Peyer's patch (tissue), 4 donors: ENCODE measurements at regions not wholly inside any gene's neighbourhood (a gene's known extent, or its start where the extent isn't known, plus 50 kb on each side); places are given as distances from the start of the nearest gene placed in this dataset.

Experiments used
- DNase-seq, 3 donors: peaks; one replicate each; pipeline ENCODE4 v3.0.0-alpha.2; 2017 to 2019
- H3K27ac ChIP-seq, 4 donors: fragments of 200-600 bp; sonication (generic); one replicate each; pipeline ENCODE4 v1.5.1; 2016 to 2019
- H3K27me3 ChIP-seq, 2 donors: fragments of 200-600 bp; sonication (generic); one replicate each; pipeline ENCODE4 v1.5.1; 2019
- H3K36me3 ChIP-seq, 3 donors: fragments of 200-600 bp; sonication (generic); one replicate each; pipeline ENCODE4 v1.5.1; 2016 to 2019
- H3K4me1 ChIP-seq, 4 donors: fragments of 200-600 bp; sonication (generic); one replicate each; pipeline ENCODE4 v1.5.1; 2016 to 2019
- H3K4me3 ChIP-seq, 4 donors: fragments of 200-600 bp; sonication (generic); 1 replicate in 3 of 4; 2 replicates in 1 of 4; pipeline ENCODE4 v1.5.1; 2016 to 2019; ENCODE audit warnings: mild to moderate bottlenecking in 1 of 4
- H3K9me3 ChIP-seq, 4 donors: fragments of 200-600 bp; sonication (generic); one replicate each; pipeline ENCODE4 v1.5.1; 2016 to 2019; ENCODE audit warnings: mild to moderate bottlenecking in 1 of 4
- CTCF ChIP-seq, 6 experiments: fragments of 450-650 bp in 4 of 6; fragments of 200-600 bp in 2 of 6; sonication (generic) in 1 of 6; IDR thresholded peaks; one replicate each; pipeline ENCODE4 v1.5.1; 2017 to 2019; ENCODE audit warnings: antibody characterized with exemption in 6 of 6, mild to moderate bottlenecking in 3 of 6, moderate library complexity in 1 of 6
- POLR2A ChIP-seq, 2 donors: fragments of 450-650 bp; IDR thresholded peaks; one replicate each; pipeline ENCODE4 v1.5.1; 2017; ENCODE audit warnings: antibody characterized with exemption in 2 of 2, mild to moderate bottlenecking in 2 of 2, moderate library complexity in 2 of 2

- no peak for DNase-seq
- H3K27me3 ChIP-seq = no peaks in the 10 kb centered on the region
- H3K4me3 ChIP-seq = no peak overlapping the region
- TF ChIP-seq CTCF (IDR thresholded peaks at IDR 0.05) (no peak), POLR2A (IDR thresholded peaks at IDR 0.05) (no peak)
- no peaks in the 10 kb centered on the region for H3K36me3 ChIP-seq
- H3K4me1 ChIP-seq = no peaks in the 10 kb centered on the region
- H3K9me3 ChIP-seq = no peaks in the 10 kb centered on the region
- H3K27ac ChIP-seq = peak overlapping the region in 2 of 4 donors; percentile 17 to 25
Measured at GRCh38 chr11:45393826-45394225, 107.7 kb upstream of the SYT13 start.

- no peak overlapping the region for H3K4me3 ChIP-seq
- no peaks in the 10 kb centered on the region for H3K4me1 ChIP-seq
- no peaks in the 10 kb centered on the region for H3K36me3 ChIP-seq
- TF ChIP-seq CTCF (IDR thresholded peaks at IDR 0.05) = no peak
- TF ChIP-seq POLR2A (IDR thresholded peaks at IDR 0.05) = no peak
- no peak overlapping the region for H3K27ac ChIP-seq
- DNase-seq = no peak
- no peaks in the 10 kb centered on the region for H3K27me3 ChIP-seq
- no peaks in the 10 kb centered on the region for H3K9me3 ChIP-seq
Measured at GRCh38 chr11:45393334-45393733, 107.2 kb upstream of the SYT13 start.

GRCh38 chr11:45392591-45393091 lies 106.5 kb upstream of the SYT13 start:
- no peaks in the 10 kb centered on the region for H3K4me1 ChIP-seq
- H3K9me3 ChIP-seq = no peaks in the 10 kb centered on the region
- TF ChIP-seq CTCF (IDR thresholded peaks at IDR 0.05) (no peak), POLR2A (IDR thresholded peaks at IDR 0.05) (no peak)
- DNase-seq = no peak
- H3K27ac ChIP-seq = peak overlapping the region in 1 of 4 donors; percentile 39
- H3K4me3 ChIP-seq = no peak overlapping the region
- H3K27me3 ChIP-seq = no peaks in the 10 kb centered on the region
- no peaks in the 10 kb centered on the region for H3K36me3 ChIP-seq

- no peak for DNase-seq
- no peaks in the 10 kb centered on the region for H3K4me1 ChIP-seq
- H3K36me3 ChIP-seq = no peaks in the 10 kb centered on the region
- no peak overlapping the region for H3K4me3 ChIP-seq
- peak overlapping the region in 2 of 4 donors; percentile 22 to 39 for H3K27ac ChIP-seq
- H3K9me3 ChIP-seq = no peaks in the 10 kb centered on the region
- no peaks in the 10 kb centered on the region for H3K27me3 ChIP-seq
- TF ChIP-seq CTCF (IDR thresholded peaks at IDR 0.05) = no peak
- no peak for TF ChIP-seq POLR2A (IDR thresholded peaks at IDR 0.05)
Measured at GRCh38 chr11:45392154-45392553, 106.0 kb upstream of the SYT13 start.

- no peaks in the 10 kb centered on the region for H3K27me3 ChIP-seq
- H3K27ac ChIP-seq = peak overlapping the region in 2 of 4 donors; percentile 30 to 39
- H3K36me3 ChIP-seq = no peaks in the 10 kb centered on the region
- peak in 1 of 3 donors; percentile 34 for DNase-seq
- no peak for TF ChIP-seq CTCF (IDR thresholded peaks at IDR 0.05)
- no peaks in the 10 kb centered on the region for H3K9me3 ChIP-seq
- no peaks in the 10 kb centered on the region for H3K4me1 ChIP-seq
- no peak overlapping the region for H3K4me3 ChIP-seq
Measured at GRCh38 chr11:45391168-45391850, 105.2 kb upstream of the SYT13 start.
